ENCODE measurements at regions not wholly inside any gene's neighbourhood (a gene's known extent, or its start where the extent isn't known, plus 50 kb on each side); places are given as distances from the start of the nearest gene placed in this dataset.

- no peak for TF ChIP-seq YY1 (IDR thresholded peaks at IDR 0.05; ENCODE audit: low read depth)
- no peak for TF ChIP-seq EP300 (IDR thresholded peaks at IDR 0.05; ENCODE audit: borderline replicate concordance)
- no peak for TF ChIP-seq REST (IDR thresholded peaks at IDR 0.05; ENCODE audit: low read depth)
- TF ChIP-seq RAD21 (IDR thresholded peaks at IDR 0.05; ENCODE audit: low read depth): no peak
- TF ChIP-seq FOXM1 (IDR thresholded peaks at IDR 0.05; ENCODE audit: borderline replicate concordance, low read depth): no peak
Observed at GRCh38 chr5:93209476-93209875, 371.5 kb downstream of the NR2F1-AS1 start.
